ENCODE measurements at regions not wholly inside any gene's neighbourhood (a gene's known extent, or its start where the extent isn't known, plus 50 kb on each side); places are given as distances from the start of the nearest gene placed in this dataset.

GRCh38 chr12:109648521-109648920, 65.1 kb upstream of the FAM222A start:
- Histone ChIP-seq H3K9me3 (no peaks in the 10 kb centered on the region), H3K36me3 (ENCODE audit: control insufficient read depth in 2 of 2, extremely low read depth in 1 of 2, insufficient read depth in 1 of 2, low read length in 1 of 2) (no peaks in the 10 kb centered on the region), H3K27ac (ENCODE audit: low read length) (no peak overlapping the region), H3K4me1 (ENCODE audit: control insufficient read depth in 1 of 2, extremely low read depth in 1 of 2, insufficient read depth in 2 of 2, low read length in 2 of 2) (no peaks in the 10 kb centered on the region), H3K27me3 (replicated peaks in 1 of 2; ENCODE audit: control insufficient read depth in 2 of 2, extremely low read depth in 1 of 2, insufficient read depth in 2 of 2, low read length in 1 of 2) (peaks cover 0 to 66% of the 10 kb centered on the region in 2 experiments), H3K4me3 (ENCODE audit: control insufficient read depth in 1 of 2, extremely low read depth in 1 of 2, low read length in 1 of 2) (no peak overlapping the region)
- Mint-ChIP-seq H3K27me3 (peaks cover 38 to 39% of the 10 kb centered on the region in 2 donors), H3K9me3 (no peaks in the 10 kb centered on the region), H3K4me3 (no peak overlapping the region), H3K27ac (no peak overlapping the region), H3K36me3 (no peaks in the 10 kb centered on the region), H3K4me1 (no peaks in the 10 kb centered on the region)
- WGBS (ENCODE audit: insufficient coverage), result 75% methylated on average over 9 of the region's 9 CpGs
- DNase-seq (no peak), ATAC-seq (replicated peaks in 1 of 4) (no peak)
- ChIA-PET POLR2A (no interaction called here), CTCF (no interaction called here)

GRCh38 chr12:109650808-109651207, 62.8 kb upstream of the FAM222A start:
- no peaks in the 10 kb centered on the region for H3K4me1 ChIP-seq (ENCODE audit: control insufficient read depth in 1 of 2, extremely low read depth in 1 of 2, insufficient read depth in 2 of 2, low read length in 2 of 2)
- ChIA-PET CTCF (no interaction called here), POLR2A (no interaction called here)
- H3K9me3 ChIP-seq, result no peaks in the 10 kb centered on the region
- no peak for ATAC-seq (replicated peaks in 1 of 4)
- no peak overlapping the region for H3K27ac Mint-ChIP-seq
- WGBS (ENCODE audit: insufficient coverage), result 93% methylated on average over 4 of the region's 4 CpGs
- no peak for DNase-seq
- peaks cover 36 to 44% of the 10 kb centered on the region in 2 donors for H3K27me3 Mint-ChIP-seq
- no peak overlapping the region for H3K4me3 ChIP-seq (ENCODE audit: control insufficient read depth in 1 of 2, extremely low read depth in 1 of 2, low read length in 1 of 2)
- H3K4me3 Mint-ChIP-seq, result no peak overlapping the region
- H3K27ac ChIP-seq (ENCODE audit: low read length), result no peak overlapping the region
- peaks cover 0 to 49% of the 10 kb centered on the region in 2 experiments for H3K27me3 ChIP-seq (replicated peaks in 1 of 2; ENCODE audit: control insufficient read depth in 2 of 2, extremely low read depth in 1 of 2, insufficient read depth in 2 of 2, low read length in 1 of 2)
- no peaks in the 10 kb centered on the region for H3K4me1 Mint-ChIP-seq
- H3K36me3 Mint-ChIP-seq, result no peaks in the 10 kb centered on the region
- no peaks in the 10 kb centered on the region for H3K36me3 ChIP-seq (ENCODE audit: control insufficient read depth in 2 of 2, extremely low read depth in 1 of 2, insufficient read depth in 1 of 2, low read length in 1 of 2)
- no peaks in the 10 kb centered on the region for H3K9me3 Mint-ChIP-seq

GRCh38 chr12:109651596-109651995, 62.0 kb upstream of the FAM222A start:
- no peaks in the 10 kb centered on the region for H3K36me3 ChIP-seq (ENCODE audit: control insufficient read depth in 2 of 2, extremely low read depth in 1 of 2, insufficient read depth in 1 of 2, low read length in 1 of 2)
- no peaks in the 10 kb centered on the region for H3K4me1 ChIP-seq (ENCODE audit: control insufficient read depth in 1 of 2, extremely low read depth in 1 of 2, insufficient read depth in 2 of 2, low read length in 2 of 2)
- 60% methylated on average over 1 of the region's 1 CpG for WGBS (ENCODE audit: insufficient coverage)
- ATAC-seq (replicated peaks in 1 of 4), result no peak
- no peak overlapping the region for H3K4me3 ChIP-seq (ENCODE audit: control insufficient read depth in 1 of 2, extremely low read depth in 1 of 2, low read length in 1 of 2)
- peaks cover 0 to 42% of the 10 kb centered on the region in 2 experiments for H3K27me3 ChIP-seq (replicated peaks in 1 of 2; ENCODE audit: control insufficient read depth in 2 of 2, extremely low read depth in 1 of 2, insufficient read depth in 2 of 2, low read length in 1 of 2)
- no peak for DNase-seq
- no peak overlapping the region for H3K27ac ChIP-seq (ENCODE audit: low read length)
- H3K4me1 Mint-ChIP-seq, result no peaks in the 10 kb centered on the region
- H3K9me3 Mint-ChIP-seq, result no peaks in the 10 kb centered on the region
- peaks cover 31 to 41% of the 10 kb centered on the region in 2 donors for H3K27me3 Mint-ChIP-seq
- H3K36me3 Mint-ChIP-seq, result no peaks in the 10 kb centered on the region
- POLR2A ChIA-PET, result no interaction called here
- no peak overlapping the region for H3K27ac Mint-ChIP-seq
- no peak overlapping the region for H3K4me3 Mint-ChIP-seq
- CTCF ChIA-PET, result no interaction called here
- no peaks in the 10 kb centered on the region for H3K9me3 ChIP-seq

- ATAC-seq (replicated peaks in 1 of 4) (no peak), DNase-seq (no peak)
- no peak overlapping the region for H3K4me3 ChIP-seq (ENCODE audit: control insufficient read depth in 1 of 2, extremely low read depth in 1 of 2, low read length in 1 of 2)
- H3K9me3 ChIP-seq, result no peaks in the 10 kb centered on the region
- no peak overlapping the region for H3K27ac ChIP-seq (ENCODE audit: low read length)
- no CpG with 5 or more reads among the region's 10 CpGs for WGBS (ENCODE audit: insufficient coverage)
- H3K27me3 ChIP-seq (replicated peaks in 1 of 2; ENCODE audit: control insufficient read depth in 2 of 2, extremely low read depth in 1 of 2, insufficient read depth in 2 of 2, low read length in 1 of 2), result peaks cover 0 to 39% of the 10 kb centered on the region in 2 experiments
- Mint-ChIP-seq H3K27ac (no peak overlapping the region), H3K27me3 (peaks cover 24 to 33% of the 10 kb centered on the region in 2 donors), H3K36me3 (no peaks in the 10 kb centered on the region), H3K9me3 (no peaks in the 10 kb centered on the region), H3K4me1 (no peaks in the 10 kb centered on the region), H3K4me3 (no peak overlapping the region)
- no peaks in the 10 kb centered on the region for H3K4me1 ChIP-seq (ENCODE audit: control insufficient read depth in 1 of 2, extremely low read depth in 1 of 2, insufficient read depth in 2 of 2, low read length in 2 of 2)
- POLR2A ChIA-PET, result no interaction called here
- CTCF ChIA-PET, result no interaction called here
- H3K36me3 ChIP-seq (ENCODE audit: control insufficient read depth in 2 of 2, extremely low read depth in 1 of 2, insufficient read depth in 1 of 2, low read length in 1 of 2), result no peaks in the 10 kb centered on the region
These were observed 61.2 kb upstream of the FAM222A start for GRCh38 chr12:109652233-109652976.

- Histone ChIP-seq H3K9me3 (no peaks in the 10 kb centered on the region), H3K4me3 (ENCODE audit: control insufficient read depth in 1 of 2, extremely low read depth in 1 of 2, low read length in 1 of 2) (no peak overlapping the region), H3K27ac (ENCODE audit: low read length) (no peak overlapping the region), H3K27me3 (replicated peaks in 1 of 2; ENCODE audit: control insufficient read depth in 2 of 2, extremely low read depth in 1 of 2, insufficient read depth in 2 of 2, low read length in 1 of 2) (peaks cover 0 to 42% of the 10 kb centered on the region in 2 experiments), H3K4me1 (ENCODE audit: control insufficient read depth in 1 of 2, extremely low read depth in 1 of 2, insufficient read depth in 2 of 2, low read length in 2 of 2) (no peaks in the 10 kb centered on the region), H3K36me3 (ENCODE audit: control insufficient read depth in 2 of 2, extremely low read depth in 1 of 2, insufficient read depth in 1 of 2, low read length in 1 of 2) (no peaks in the 10 kb centered on the region)
- Mint-ChIP-seq H3K4me3 (no peak overlapping the region), H3K27ac (no peak overlapping the region), H3K9me3 (no peaks in the 10 kb centered on the region), H3K36me3 (no peaks in the 10 kb centered on the region), H3K27me3 (peaks cover 24 to 32% of the 10 kb centered on the region in 2 donors), H3K4me1 (no peaks in the 10 kb centered on the region)
- CTCF ChIA-PET, result no interaction called here
- ATAC-seq (replicated peaks in 1 of 4) (no peak), DNase-seq (no peak)
- POLR2A ChIA-PET, result no interaction called here
- no CpG with 5 or more reads among the region's 2 CpGs for WGBS (ENCODE audit: insufficient coverage)
These were observed 60.7 kb upstream of the FAM222A start for GRCh38 chr12:109652977-109653264.

GRCh38 chr12:109653890-109654289, 59.7 kb upstream of the FAM222A start:
- Histone ChIP-seq H3K36me3 (ENCODE audit: control insufficient read depth in 2 of 2, extremely low read depth in 1 of 2, insufficient read depth in 1 of 2, low read length in 1 of 2) (no peaks in the 10 kb centered on the region), H3K9me3 (no peaks in the 10 kb centered on the region), H3K4me3 (ENCODE audit: control insufficient read depth in 1 of 2, extremely low read depth in 1 of 2, low read length in 1 of 2) (no peak overlapping the region), H3K27ac (ENCODE audit: low read length) (no peak overlapping the region), H3K27me3 (replicated peaks in 1 of 2; ENCODE audit: control insufficient read depth in 2 of 2, extremely low read depth in 1 of 2, insufficient read depth in 2 of 2, low read length in 1 of 2) (peaks cover 0 to 34% of the 10 kb centered on the region in 2 experiments), H3K4me1 (ENCODE audit: control insufficient read depth in 1 of 2, extremely low read depth in 1 of 2, insufficient read depth in 2 of 2, low read length in 2 of 2) (no peaks in the 10 kb centered on the region)
- Mint-ChIP-seq H3K4me1 (no peaks in the 10 kb centered on the region), H3K36me3 (no peaks in the 10 kb centered on the region), H3K27me3 (peaks cover 26 to 27% of the 10 kb centered on the region in 2 donors), H3K27ac (no peak overlapping the region), H3K9me3 (no peaks in the 10 kb centered on the region), H3K4me3 (no peak overlapping the region)
- ChIA-PET CTCF (no interaction called here), POLR2A (no interaction called here)
- 89% methylated on average over 3 of the region's 7 CpGs for WGBS (ENCODE audit: insufficient coverage)
- DNase-seq, result no peak
- no peak for ATAC-seq (replicated peaks in 1 of 4)

- H3K4me3 ChIP-seq (ENCODE audit: control insufficient read depth in 1 of 2, extremely low read depth in 1 of 2, low read length in 1 of 2), result no peak overlapping the region
These were observed 59.3 kb upstream of the FAM222A start for GRCh38 chr12:109654357-109654756.

More at GRCh38 chr12:109654357-109654756, 59.3 kb upstream of the FAM222A start:
- Histone ChIP-seq H3K36me3 (ENCODE audit: control insufficient read depth in 2 of 2, extremely low read depth in 1 of 2, insufficient read depth in 1 of 2, low read length in 1 of 2) (no peaks in the 10 kb centered on the region), H3K27me3 (replicated peaks in 1 of 2; ENCODE audit: control insufficient read depth in 2 of 2, extremely low read depth in 1 of 2, insufficient read depth in 2 of 2, low read length in 1 of 2) (peaks cover 0 to 31% of the 10 kb centered on the region in 2 experiments), H3K27ac (ENCODE audit: low read length) (no peak overlapping the region), H3K9me3 (no peaks in the 10 kb centered on the region), H3K4me1 (ENCODE audit: control insufficient read depth in 1 of 2, extremely low read depth in 1 of 2, insufficient read depth in 2 of 2, low read length in 2 of 2) (no peaks in the 10 kb centered on the region)
- Mint-ChIP-seq H3K27ac (no peak overlapping the region), H3K36me3 (no peaks in the 10 kb centered on the region), H3K4me3 (no peak overlapping the region), H3K27me3 (peaks cover 26% of the 10 kb centered on the region in 2 donors), H3K4me1 (no peaks in the 10 kb centered on the region), H3K9me3 (no peaks in the 10 kb centered on the region)
- ATAC-seq (replicated peaks in 1 of 4) (no peak), DNase-seq (no peak)
- ChIA-PET POLR2A (no interaction called here), CTCF (no interaction called here)
- 87% methylated on average over 13 of the region's 13 CpGs for WGBS (ENCODE audit: insufficient coverage)

Data from T-cell (primary cell).